GM23338 (cell line): ENCODE measurements at regions not wholly inside any gene's neighbourhood (a gene's known extent, or its start where the extent isn't known, plus 50 kb on each side); places are given as distances from the start of the nearest gene placed in this dataset.

Experiments
- ATAC-seq: fragments of 200-7000 bp; cut with Tn5 transposase; 3 replicates; pipeline ENCODE4 v1.9.1; 2020
- DNase-seq: peaks from one replicate; pipeline ENCODE4 v3.0.0-alpha.2; 2015; ENCODE audit warnings: low spot score
- H2AFZ ChIP-seq: fragments of 200-600 bp; sonication (generic); 2 replicates; pipeline ENCODE4 v1.8.0; 2016; ENCODE audit warnings: antibody characterized with exemption, mild to moderate bottlenecking, moderate library complexity
- H3F3A ChIP-seq: fragments of 200-600 bp; sonication (generic); replicated peaks from 2 replicates; pipeline ENCODE4 v1.8.0; 2017; ENCODE audit warnings: antibody characterized with exemption, mixed run types, low read depth
- H3K27ac ChIP-seq: fragments of 200-600 bp; sonication (generic); 2 replicates; pipeline ENCODE4 v1.6.1; 2016; ENCODE audit warnings: low read depth
- H3K27me3 ChIP-seq: fragments of 200-600 bp; sonication (generic); 2 replicates; pipeline ENCODE4 v1.8.0; 2016; ENCODE audit warnings: mild to moderate bottlenecking, mixed run types, moderate library complexity; ENCODE audit not compliant: insufficient read depth
- H3K36me3 ChIP-seq: fragments of 200-600 bp; sonication (generic); 2 replicates; pipeline ENCODE4 v1.8.0; 2016; ENCODE audit warnings: mild to moderate bottlenecking; ENCODE audit not compliant: insufficient read depth
- H3K4me1 ChIP-seq: fragments of 200-600 bp; sonication (generic); 2 replicates; pipeline ENCODE4 v1.8.0; 2016; ENCODE audit warnings: mild to moderate bottlenecking, moderate library complexity; ENCODE audit not compliant: insufficient read depth
- H3K4me2 ChIP-seq: fragments of 200-600 bp; sonication (generic); 2 replicates; pipeline ENCODE4 v1.7.1; 2017; ENCODE audit warnings: mixed run types
- H3K4me3 ChIP-seq: fragments of 200-600 bp; sonication (generic); 2 replicates; pipeline ENCODE4 v1.6.1; 2016; ENCODE audit warnings: mixed run types
- H3K79me2 ChIP-seq: fragments of 200-600 bp; sonication (generic); replicated peaks from 2 replicates; pipeline ENCODE4 v1.8.0; 2017; ENCODE audit warnings: mild to moderate bottlenecking; ENCODE audit not compliant: insufficient read depth
- H3K9me2 ChIP-seq: fragments of 200-600 bp; sonication (generic); 2 replicates; pipeline ENCODE4 v1.8.0; 2017; ENCODE audit not compliant: insufficient read depth
- H4K20me1 ChIP-seq: fragments of 200-600 bp; sonication (generic); replicated peaks from 2 replicates; pipeline ENCODE4 v1.8.0; 2017; ENCODE audit warnings: mild to moderate bottlenecking; ENCODE audit not compliant: insufficient read depth
- H3K27ac Mint-ChIP-seq: 2 replicates; pipeline ENCODE4 v1.8.0; 2020; ENCODE audit warnings: inconsistent platforms, mild to moderate bottlenecking, moderate library complexity, mixed read lengths
- H3K27me3 Mint-ChIP-seq: 3 replicates; pipeline ENCODE4 v1.8.0; 2022; ENCODE audit warnings: low read depth, mild to moderate bottlenecking, moderate library complexity, mixed read lengths, inconsistent platforms; ENCODE audit not compliant: insufficient read depth, poor library complexity
- H3K36me3 Mint-ChIP-seq: 3 replicates; pipeline ENCODE4 v1.8.0; 2021; ENCODE audit warnings: low read depth, mild to moderate bottlenecking, inconsistent platforms, moderate library complexity, mixed read lengths
- H3K4me1 Mint-ChIP-seq: 3 replicates; pipeline ENCODE4 v1.8.0; 2020; ENCODE audit warnings: mild to moderate bottlenecking, inconsistent platforms, mixed read lengths
- H3K4me3 Mint-ChIP-seq: 3 replicates; pipeline ENCODE4 v1.8.0; 2021; ENCODE audit warnings: moderate library complexity, mild to moderate bottlenecking, inconsistent platforms, mixed read lengths
- H3K9me3 Mint-ChIP-seq: 3 replicates; pipeline ENCODE4 v1.8.0; 2020; ENCODE audit warnings: moderate library complexity, mild to moderate bottlenecking, inconsistent platforms, mixed read lengths
- CREB1 ChIP-seq: fragments of 250-450 bp; sonication (Bioruptor Pico); IDR thresholded peaks from 2 replicates; pipeline ENCODE4 v1.5.0; 2020; ENCODE audit warnings: low read depth, mild to moderate bottlenecking, moderate library complexity
- EZH2 ChIP-seq: fragments of 200-600 bp; sonication (generic); IDR thresholded peaks from one replicate; pipeline ENCODE4 v1.8.0; 2017; ENCODE audit warnings: antibody characterized with exemption, mild to moderate bottlenecking, low read depth; ENCODE audit not compliant: unreplicated experiment
- EZH2phosphoT487 ChIP-seq: fragments of 200-600 bp; sonication (generic); IDR thresholded peaks from one replicate; pipeline ENCODE4 v1.8.1; 2018; ENCODE audit warnings: antibody characterized with exemption; ENCODE audit not compliant: unreplicated experiment
- NANOG ChIP-seq: IDR thresholded peaks from 2 replicates; pipeline ENCODE4 v1.6.1; 2016; ENCODE audit warnings: antibody characterized with exemption, borderline replicate concordance
- REST ChIP-seq: IDR thresholded peaks from one replicate; pipeline ENCODE4 v1.6.1; 2018; ENCODE audit warnings: antibody characterized with exemption; ENCODE audit not compliant: unreplicated experiment
- ZNF114 ChIP-seq: fragments of 250-450 bp; sonication (Bioruptor Pico); IDR thresholded peaks from 2 replicates; pipeline ENCODE4 v1.5.0; 2020; ENCODE audit warnings: mild to moderate bottlenecking, moderate library complexity
- ZNF331 ChIP-seq: fragments of 250-450 bp; sonication (Bioruptor Pico); IDR thresholded peaks from 2 replicates; pipeline ENCODE4 v1.5.0; 2020; ENCODE audit warnings: low read depth, mild to moderate bottlenecking, moderate library complexity
- TF ChIP-seq, protein P1 (sequence below), 2 experiments: fragments of 200-600 bp in 1 of 2; sonication (generic) in 1 of 2; conservative IDR thresholded peaks; 2 replicates each; pipeline versions ENCODE4 v1.5.1 to v1.6.1; 2016 to 2017; ENCODE audit warnings: antibody characterized with exemption in 2 of 2, low read depth in 2 of 2, mild to moderate bottlenecking in 2 of 2, moderate library complexity in 1 of 2
- TF ChIP-seq, protein P2 (sequence below): IDR thresholded peaks from 2 replicates; pipeline ENCODE4 v1.6.1; 2016; ENCODE audit warnings: antibody characterized with exemption

- no peaks in the 10 kb centered on the region for H4K20me1 ChIP-seq
- H3K27me3 ChIP-seq = no peaks in the 10 kb centered on the region
- no peaks in the 10 kb centered on the region for H3K9me2 ChIP-seq
- ATAC-seq (peak; percentile 83), DNase-seq (peak; percentile 88)
- H3K36me3 Mint-ChIP-seq = peaks cover 18% of the 10 kb centered on the region
- peaks cover 41% of the 10 kb centered on the region for H3K4me1 Mint-ChIP-seq
- H3K9me3 Mint-ChIP-seq = peaks cover 13% of the 10 kb centered on the region; the same call in 2 of the 3 replicates
- H3K27ac ChIP-seq = no peak overlapping the region
- no peaks in the 10 kb centered on the region for H3K79me2 ChIP-seq
- no peak overlapping the region for H3K4me3 ChIP-seq
- 0 out of 2 replicates have a peak, but pooled peaks cover 18% of the 10 kb centered on the region for H3K4me1 ChIP-seq
- H3K27me3 Mint-ChIP-seq = peaks cover 2% of the 10 kb centered on the region
- TF ChIP-seq CREB1 (CRISPR knock-in tag) = no peak
- TF ChIP-seq NANOG = no peak
- no peak for TF ChIP-seq REST
- TF ChIP-seq, protein P1, sequence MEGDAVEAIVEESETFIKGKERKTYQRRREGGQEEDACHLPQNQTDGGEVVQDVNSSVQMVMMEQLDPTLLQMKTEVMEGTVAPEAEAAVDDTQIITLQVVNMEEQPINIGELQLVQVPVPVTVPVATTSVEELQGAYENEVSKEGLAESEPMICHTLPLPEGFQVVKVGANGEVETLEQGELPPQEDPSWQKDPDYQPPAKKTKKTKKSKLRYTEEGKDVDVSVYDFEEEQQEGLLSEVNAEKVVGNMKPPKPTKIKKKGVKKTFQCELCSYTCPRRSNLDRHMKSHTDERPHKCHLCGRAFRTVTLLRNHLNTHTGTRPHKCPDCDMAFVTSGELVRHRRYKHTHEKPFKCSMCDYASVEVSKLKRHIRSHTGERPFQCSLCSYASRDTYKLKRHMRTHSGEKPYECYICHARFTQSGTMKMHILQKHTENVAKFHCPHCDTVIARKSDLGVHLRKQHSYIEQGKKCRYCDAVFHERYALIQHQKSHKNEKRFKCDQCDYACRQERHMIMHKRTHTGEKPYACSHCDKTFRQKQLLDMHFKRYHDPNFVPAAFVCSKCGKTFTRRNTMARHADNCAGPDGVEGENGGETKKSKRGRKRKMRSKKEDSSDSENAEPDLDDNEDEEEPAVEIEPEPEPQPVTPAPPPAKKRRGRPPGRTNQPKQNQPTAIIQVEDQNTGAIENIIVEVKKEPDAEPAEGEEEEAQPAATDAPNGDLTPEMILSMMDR (conservative IDR thresholded peaks at IDR 0.05; ENCODE audit: low read depth in 2 of 2) = peak; percentile 85 to 92
- H3K4me3 Mint-ChIP-seq = no peak overlapping the region
- H3K27ac Mint-ChIP-seq = no peak overlapping the region
- H2AFZ ChIP-seq = no peak overlapping the region
- no peaks in the 10 kb centered on the region for H3F3A ChIP-seq
- no peaks in the 10 kb centered on the region for H3K36me3 ChIP-seq
- no peak overlapping the region for H3K4me2 ChIP-seq
Measured at GRCh38 chr14:48398675-48399282, 723.4 kb upstream of the MDGA2 start.

- H3K36me3 Mint-ChIP-seq = peaks cover 5% of the 10 kb centered on the region
- no peak for ATAC-seq
- H3K4me2 ChIP-seq = no peak overlapping the region
- no peak for TF ChIP-seq ZNF114 (CRISPR knock-in tag)
- no peak for TF ChIP-seq CREB1 (CRISPR knock-in tag)
- TF ChIP-seq, protein P2, sequence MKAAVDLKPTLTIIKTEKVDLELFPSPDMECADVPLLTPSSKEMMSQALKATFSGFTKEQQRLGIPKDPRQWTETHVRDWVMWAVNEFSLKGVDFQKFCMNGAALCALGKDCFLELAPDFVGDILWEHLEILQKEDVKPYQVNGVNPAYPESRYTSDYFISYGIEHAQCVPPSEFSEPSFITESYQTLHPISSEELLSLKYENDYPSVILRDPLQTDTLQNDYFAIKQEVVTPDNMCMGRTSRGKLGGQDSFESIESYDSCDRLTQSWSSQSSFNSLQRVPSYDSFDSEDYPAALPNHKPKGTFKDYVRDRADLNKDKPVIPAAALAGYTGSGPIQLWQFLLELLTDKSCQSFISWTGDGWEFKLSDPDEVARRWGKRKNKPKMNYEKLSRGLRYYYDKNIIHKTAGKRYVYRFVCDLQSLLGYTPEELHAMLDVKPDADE = no peak
- TF ChIP-seq REST = no peak
- TF ChIP-seq EZH2 = no peak
- no peak for TF ChIP-seq EZH2phosphoT487
- no peak for TF ChIP-seq ZNF331 (CRISPR knock-in tag)
Measured at GRCh38 chr14:48391661-48392060, 716.3 kb upstream of the MDGA2 start.

More at GRCh38 chr14:48391661-48392060, 716.3 kb upstream of the MDGA2 start:
- no peak overlapping the region for H3K4me3 ChIP-seq
- no peaks in the 10 kb centered on the region for H3K27me3 ChIP-seq
- H3K27ac ChIP-seq = no peak overlapping the region
- Mint-ChIP-seq H3K27ac (no peak overlapping the region), H3K4me3 (no peak overlapping the region), H3K4me1 (peaks cover 16% of the 10 kb centered on the region), H3K27me3 (no peaks in the 10 kb centered on the region), H3K9me3 (peaks cover 4% of the 10 kb centered on the region; the same call in 1 of the 3 replicates)
- no peak overlapping the region; the same call in 1 of the 2 replicates for H2AFZ ChIP-seq
- H3K36me3 ChIP-seq = no peaks in the 10 kb centered on the region
- no peaks in the 10 kb centered on the region for H3K9me2 ChIP-seq
- H3K79me2 ChIP-seq = no peaks in the 10 kb centered on the region
- H3F3A ChIP-seq = no peaks in the 10 kb centered on the region
- H4K20me1 ChIP-seq = no peaks in the 10 kb centered on the region
- no peak for DNase-seq
- 0 out of 2 replicates have a peak, but pooled peaks cover 14% of the 10 kb centered on the region for H3K4me1 ChIP-seq
